Glutamatergic neuron (in vitro differentiated cells): ENCODE measurements at regions not wholly inside any gene's neighbourhood (a gene's known extent, or its start where the extent isn't known, plus 50 kb on each side); places are given as distances from the start of the nearest gene placed in this dataset.

Experiments
- DNase-seq: peaks from one replicate; pipeline ENCODE4 v3.0.0; 2022
- H3K27ac Mint-ChIP-seq: one replicate; pipeline ENCODE4 v1.8.0; 2020; ENCODE audit warnings: mild to moderate bottlenecking, mixed read lengths, inconsistent platforms; ENCODE audit not compliant: unreplicated experiment
- H3K27me3 Mint-ChIP-seq: one replicate; pipeline ENCODE4 v1.8.0; 2020; ENCODE audit warnings: mild to moderate bottlenecking, moderate library complexity, mixed read lengths, inconsistent platforms; ENCODE audit not compliant: unreplicated experiment
- H3K36me3 Mint-ChIP-seq: one replicate; pipeline ENCODE4 v1.8.0; 2020; ENCODE audit warnings: mild to moderate bottlenecking, mixed read lengths, inconsistent platforms; ENCODE audit not compliant: unreplicated experiment
- H3K4me1 Mint-ChIP-seq: one replicate; pipeline ENCODE4 v1.8.0; 2020; ENCODE audit warnings: mild to moderate bottlenecking, low read depth, mixed read lengths, inconsistent platforms; ENCODE audit not compliant: unreplicated experiment
- H3K4me3 Mint-ChIP-seq: one replicate; pipeline ENCODE4 v1.8.0; 2020; ENCODE audit warnings: mild to moderate bottlenecking, mixed read lengths, inconsistent platforms; ENCODE audit not compliant: unreplicated experiment
- H3K9me3 Mint-ChIP-seq: one replicate; pipeline ENCODE4 v1.8.0; 2020; ENCODE audit warnings: mild to moderate bottlenecking, moderate library complexity, mixed read lengths, inconsistent platforms; ENCODE audit not compliant: unreplicated experiment
- CTCF ChIP-seq: fragments of 200-600 bp; sonication (generic); IDR thresholded peaks from one replicate; pipeline ENCODE4 v1.5.0; 2021; ENCODE audit not compliant: partially characterized antibody, unreplicated experiment

- TF ChIP-seq CTCF = no peak
- DNase-seq = no peak
- peaks cover 7% of the 10 kb centered on the region for H3K36me3 Mint-ChIP-seq
- no peak overlapping the region for H3K4me3 Mint-ChIP-seq
- H3K4me1 Mint-ChIP-seq = peaks cover 2% of the 10 kb centered on the region
- H3K9me3 Mint-ChIP-seq = no peaks in the 10 kb centered on the region
- H3K27ac Mint-ChIP-seq = no peak overlapping the region
- no peaks in the 10 kb centered on the region for H3K27me3 Mint-ChIP-seq
These were observed 662.1 kb upstream of the ID4 start for GRCh38 chr6:19175023-19175422.

- Mint-ChIP-seq H3K4me1 (no peaks in the 10 kb centered on the region), H3K36me3 (peaks cover 11% of the 10 kb centered on the region), H3K27me3 (peaks cover 2% of the 10 kb centered on the region), H3K9me3 (peaks cover 2% of the 10 kb centered on the region), H3K4me3 (no peak overlapping the region), H3K27ac (no peak overlapping the region)
- TF ChIP-seq CTCF = no peak
- DNase-seq = no peak
These were observed 656.7 kb upstream of the ID4 start for GRCh38 chr6:19180348-19181072.

- TF ChIP-seq CTCF = no peak
- DNase-seq = no peak
- H3K27ac Mint-ChIP-seq = no peak overlapping the region
- H3K36me3 Mint-ChIP-seq = peaks cover 11% of the 10 kb centered on the region
- peaks cover 2% of the 10 kb centered on the region for H3K27me3 Mint-ChIP-seq
- no peaks in the 10 kb centered on the region for H3K4me1 Mint-ChIP-seq
- no peak overlapping the region for H3K4me3 Mint-ChIP-seq
- H3K9me3 Mint-ChIP-seq = peaks cover 2% of the 10 kb centered on the region
These were observed 656.0 kb upstream of the ID4 start for GRCh38 chr6:19181211-19181610.

GRCh38 chr6:19193624-19194023 is 643.5 kb upstream of the ID4 start:
- Mint-ChIP-seq H3K27ac (no peak overlapping the region), H3K27me3 (no peaks in the 10 kb centered on the region), H3K4me1 (no peaks in the 10 kb centered on the region), H3K36me3 (no peaks in the 10 kb centered on the region), H3K9me3 (peaks cover 3% of the 10 kb centered on the region), H3K4me3 (no peak overlapping the region)
- TF ChIP-seq CTCF = no peak
- DNase-seq = no peak

- no peak overlapping the region for H3K4me3 Mint-ChIP-seq
- H3K27ac Mint-ChIP-seq = no peak overlapping the region
- no peak for DNase-seq
- H3K27me3 Mint-ChIP-seq = no peaks in the 10 kb centered on the region
- H3K9me3 Mint-ChIP-seq = no peaks in the 10 kb centered on the region
- H3K4me1 Mint-ChIP-seq = no peaks in the 10 kb centered on the region
- H3K36me3 Mint-ChIP-seq = no peaks in the 10 kb centered on the region
- TF ChIP-seq CTCF = no peak
These were observed 632.7 kb upstream of the ID4 start for GRCh38 chr6:19204445-19204844.
